Gastrocnemius medialis (tissue), 4 donors: ENCODE measurements at regions not wholly inside any gene's neighbourhood (a gene's known extent, or its start where the extent isn't known, plus 50 kb on each side); places are given as distances from the start of the nearest gene placed in this dataset.

Experiments used
- CTCF ChIP-seq, 5 experiments: fragments of 450-650 bp in 3 of 5; fragments of 200-600 bp in 2 of 5; sonication (generic) in 2 of 5; IDR thresholded peaks in 4 of 5; conservative IDR thresholded peaks in 1 of 5; 1 replicate in 4 of 5; 2 replicates in 1 of 5; pipeline ENCODE4 v1.5.1; 2016 to 2019; ENCODE audit warnings: antibody characterized with exemption in 5 of 5, mild to moderate bottlenecking in 3 of 5, moderate library complexity in 3 of 5
- POLR2A ChIP-seq, 2 donors: fragments of 450-650 bp; IDR thresholded peaks; one replicate each; pipeline ENCODE4 v1.6.1; 2017; ENCODE audit warnings: antibody characterized with exemption in 2 of 2, mild to moderate bottlenecking in 2 of 2, moderate library complexity in 2 of 2

- no peak for TF ChIP-seq CTCF (IDR thresholded peaks at IDR 0.05 in 4 of 5, conservative IDR thresholded peaks at IDR 0.05 in 1 of 5)
- no peak for TF ChIP-seq POLR2A (IDR thresholded peaks at IDR 0.05)
Measured at GRCh38 chrX:11016728-11017127, 94.4 kb upstream of the HCCS start.
